ENCODE measurements at regions not wholly inside any gene's neighbourhood (a gene's known extent, or its start where the extent isn't known, plus 50 kb on each side); places are given as distances from the start of the nearest gene placed in this dataset.

DNA sequence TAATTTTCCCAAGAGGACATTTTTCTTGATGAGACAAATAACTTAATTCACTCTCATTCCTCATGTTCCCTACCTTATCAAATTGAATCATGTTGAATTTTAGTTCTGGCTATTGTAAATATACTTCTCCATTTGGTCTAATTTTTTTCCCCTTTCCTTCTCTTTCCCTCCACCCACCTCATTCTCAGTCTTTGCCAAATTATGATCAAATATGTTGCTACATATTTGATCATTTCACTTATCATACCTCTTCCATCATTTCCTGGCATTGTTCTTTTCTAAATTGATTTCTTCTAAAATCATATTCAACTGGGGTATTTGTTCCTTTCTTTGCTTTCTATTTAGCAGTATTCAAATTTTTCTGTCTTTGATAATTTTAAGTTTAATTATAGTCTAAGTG, 52.3 kb downstream of the HDGFL1 start:
- Mint-ChIP-seq H3K4me1 (no peaks in the 10 kb centered on the region), H3K27me3 (no peaks in the 10 kb centered on the region), H3K36me3 (no peaks in the 10 kb centered on the region), H3K9me3 (peaks cover 5 to 14% (median 6%) of the 10 kb centered on the region in 3 donors), H3K4me3 (no peak overlapping the region), H3K27ac (no peak overlapping the region)

DNA sequence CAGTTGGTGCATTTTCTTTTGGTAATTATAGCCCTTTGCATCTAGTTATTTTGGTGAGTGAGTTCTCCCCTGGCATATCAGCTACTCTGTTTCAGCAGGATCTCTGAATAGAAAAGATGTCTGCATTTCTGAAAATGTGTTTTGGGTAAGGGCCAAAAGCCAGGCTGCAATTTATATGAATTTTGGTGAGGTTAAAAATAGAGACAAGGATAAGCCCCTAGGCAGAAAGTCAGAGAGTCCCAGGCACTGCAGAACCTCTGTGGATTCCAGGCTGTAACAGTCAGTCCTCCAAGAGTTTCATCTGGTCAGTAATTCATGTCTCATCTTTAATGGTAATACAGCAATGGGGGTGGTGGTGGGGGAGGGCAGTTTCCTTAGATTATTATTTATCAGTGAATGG, 53.0 kb downstream of the HDGFL1 start:
- Mint-ChIP-seq H3K4me3 (no peak overlapping the region), H3K27me3 (no peaks in the 10 kb centered on the region)

DNA sequence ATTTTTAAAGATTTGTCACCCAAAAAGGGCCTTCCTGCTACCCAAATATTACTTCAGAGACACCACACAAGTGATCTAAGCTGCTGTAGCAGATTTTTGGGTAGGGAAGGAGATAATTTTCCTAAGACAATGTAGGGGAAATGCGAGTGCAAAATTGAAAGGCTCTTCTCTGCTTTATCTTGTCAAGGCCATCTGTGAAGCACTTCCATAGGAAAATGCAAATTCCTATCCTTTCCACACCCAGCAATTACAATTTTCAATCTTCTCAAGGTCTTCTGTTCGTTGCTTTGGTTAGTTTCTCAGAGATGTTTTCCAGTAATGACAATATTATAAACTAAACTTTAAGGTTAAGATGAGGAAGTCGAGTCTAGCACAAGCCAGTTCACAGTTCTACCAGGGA, 53.4 kb downstream of the HDGFL1 start:
- peaks cover 5 to 18% (median 6%) of the 10 kb centered on the region in 3 donors for H3K9me3 Mint-ChIP-seq
- H3K4me1 Mint-ChIP-seq: no peaks in the 10 kb centered on the region
- no peak overlapping the region for H3K4me3 Mint-ChIP-seq
- no peak overlapping the region for H3K27ac Mint-ChIP-seq
- no peaks in the 10 kb centered on the region for H3K27me3 Mint-ChIP-seq
- no peaks in the 10 kb centered on the region for H3K36me3 Mint-ChIP-seq

More for the DNA sequence above, 53.0 kb downstream of the HDGFL1 start:
- Mint-ChIP-seq H3K4me1 (no peaks in the 10 kb centered on the region), H3K9me3 (peaks cover 5 to 18% (median 6%) of the 10 kb centered on the region in 3 donors), H3K36me3 (no peaks in the 10 kb centered on the region), H3K27ac (no peak overlapping the region)

DNA sequence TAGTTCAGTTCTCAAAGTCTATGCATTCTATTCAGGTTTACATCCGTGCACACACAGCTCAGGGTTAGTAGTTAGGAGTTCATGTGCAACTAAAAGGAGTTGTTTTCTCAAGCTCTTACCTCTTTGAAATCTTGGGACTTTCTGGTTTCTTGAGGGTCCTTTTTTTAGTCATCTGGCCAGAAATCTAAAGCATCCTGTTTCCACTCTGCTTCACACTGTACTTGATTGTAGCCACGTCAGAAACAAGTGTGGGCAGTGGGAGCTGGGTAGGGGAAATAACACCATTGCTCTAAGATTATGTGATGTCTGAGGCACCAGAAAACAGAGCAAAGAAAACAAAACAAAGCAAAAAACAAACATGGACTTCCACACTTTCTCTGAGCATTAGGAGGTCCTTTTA, 58.3 kb downstream of the HDGFL1 start:
- no peaks in the 10 kb centered on the region for H3K4me1 Mint-ChIP-seq
- H3K9me3 Mint-ChIP-seq: peaks cover 5 to 15% (median 8%) of the 10 kb centered on the region in 3 donors
- no peak overlapping the region for H3K27ac Mint-ChIP-seq
- H3K36me3 Mint-ChIP-seq: no peaks in the 10 kb centered on the region
- no peaks in the 10 kb centered on the region for H3K27me3 Mint-ChIP-seq
- no peak overlapping the region for H3K4me3 Mint-ChIP-seq

DNA sequence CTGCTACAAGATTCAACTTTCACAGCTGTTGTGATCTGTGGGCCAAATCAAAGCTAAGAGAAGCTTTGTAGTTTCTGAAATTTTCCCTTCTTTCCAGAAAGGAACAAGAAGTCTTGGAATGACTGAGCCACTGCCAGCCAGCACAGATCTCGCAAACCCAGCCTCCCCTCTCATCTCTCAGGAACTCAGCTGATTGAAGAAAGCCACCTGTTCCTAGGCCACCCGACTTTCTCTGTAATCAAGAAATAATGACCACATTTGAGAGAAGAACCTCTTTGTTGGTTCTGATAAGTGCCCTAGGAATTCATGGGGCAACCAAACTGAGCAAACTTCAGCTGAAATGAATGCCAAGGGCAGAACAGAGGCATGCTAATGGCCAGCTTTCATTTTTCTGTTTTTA, 61.7 kb downstream of the HDGFL1 start:
- Mint-ChIP-seq H3K4me3 (no peak overlapping the region), H3K9me3 (peaks cover 6 to 10% (median 8%) of the 10 kb centered on the region in 3 donors), H3K36me3 (no peaks in the 10 kb centered on the region), H3K27me3 (no peaks in the 10 kb centered on the region), H3K4me1 (no peaks in the 10 kb centered on the region), H3K27ac (no peak overlapping the region)

DNA sequence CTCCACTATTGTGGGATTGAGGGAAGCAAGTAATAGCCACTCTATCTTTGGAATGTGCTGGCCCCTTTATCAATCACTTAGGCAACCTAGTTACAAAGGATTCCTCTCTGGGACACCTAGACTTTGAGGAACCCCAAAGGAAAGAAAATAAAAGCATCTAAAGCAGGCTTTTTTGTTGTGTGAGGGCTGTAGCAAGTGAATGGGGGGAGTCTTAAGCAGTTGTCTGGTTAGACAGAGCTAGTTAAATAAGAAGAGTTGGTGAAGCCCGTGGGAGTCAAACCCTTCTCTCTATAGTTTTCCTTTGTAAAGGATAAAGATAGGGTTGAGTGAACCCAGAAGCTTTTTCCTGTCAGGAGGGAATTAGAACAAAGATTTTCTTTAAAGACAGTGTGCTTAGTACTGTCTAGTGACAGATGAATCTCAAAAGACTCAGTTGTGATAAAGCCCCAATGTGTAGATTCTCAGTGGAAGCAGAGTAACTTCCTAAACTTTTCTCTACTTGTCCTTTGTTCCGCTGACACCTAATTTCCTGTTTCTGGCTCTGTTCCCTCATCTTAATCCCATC, 63.3 kb downstream of the HDGFL1 start:
- H3K4me1 Mint-ChIP-seq: no peaks in the 10 kb centered on the region
- H3K36me3 Mint-ChIP-seq: no peaks in the 10 kb centered on the region
- peaks cover 4 to 5% (median 5%) of the 10 kb centered on the region in 3 donors for H3K9me3 Mint-ChIP-seq
- no peak overlapping the region for H3K27ac Mint-ChIP-seq
- H3K4me3 Mint-ChIP-seq: no peak overlapping the region
- no peaks in the 10 kb centered on the region for H3K27me3 Mint-ChIP-seq

DNA sequence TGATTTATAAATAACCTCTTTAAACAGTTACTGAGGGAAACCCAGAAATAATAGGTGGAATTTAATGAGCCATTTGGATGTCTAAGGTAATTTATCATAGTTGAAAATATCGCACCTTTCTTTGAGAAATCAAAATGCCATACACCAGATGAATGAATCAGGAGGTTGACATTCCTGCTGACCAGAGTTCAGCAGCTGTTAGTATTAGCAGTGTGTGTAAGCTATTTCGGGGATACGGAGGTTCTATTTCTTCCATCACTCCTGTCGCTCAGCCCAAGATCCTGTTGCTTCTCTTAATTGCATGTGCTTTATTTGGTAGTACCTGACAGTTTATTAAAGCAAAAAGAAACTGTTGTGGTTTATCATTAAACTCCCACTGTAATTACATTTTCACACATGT, 67.1 kb downstream of the HDGFL1 start:
- Mint-ChIP-seq H3K36me3 (no peaks in the 10 kb centered on the region), H3K4me3 (no peak overlapping the region), H3K9me3 (peaks cover 0 to 4% (median 0%) of the 10 kb centered on the region in 3 donors), H3K27ac (no peak overlapping the region), H3K27me3 (no peaks in the 10 kb centered on the region), H3K4me1 (no peaks in the 10 kb centered on the region)

DNA sequence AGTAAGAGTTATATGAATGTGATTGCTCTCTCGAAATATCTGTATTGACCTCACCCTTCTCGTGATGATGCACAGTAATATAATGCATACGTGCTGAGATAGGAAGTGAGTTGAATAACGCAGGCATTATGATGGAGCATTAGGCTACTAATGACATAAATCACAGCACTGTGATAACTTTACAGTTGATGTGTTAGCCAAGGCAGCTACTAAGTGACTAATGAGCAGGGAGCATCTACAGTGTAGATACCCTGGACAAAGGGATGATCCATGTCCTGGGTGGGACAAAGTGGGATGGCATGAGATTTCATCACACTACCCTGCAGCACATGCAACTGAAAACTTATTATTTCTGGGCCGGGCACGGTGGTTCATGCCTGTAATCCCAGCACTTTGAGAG, 68.4 kb downstream of the HDGFL1 start:
- Mint-ChIP-seq H3K4me1 (no peaks in the 10 kb centered on the region), H3K27ac (no peak overlapping the region), H3K9me3 (peaks cover 0 to 4% (median 1%) of the 10 kb centered on the region in 3 donors), H3K4me3 (no peak overlapping the region), H3K36me3 (no peaks in the 10 kb centered on the region), H3K27me3 (no peaks in the 10 kb centered on the region)

DNA sequence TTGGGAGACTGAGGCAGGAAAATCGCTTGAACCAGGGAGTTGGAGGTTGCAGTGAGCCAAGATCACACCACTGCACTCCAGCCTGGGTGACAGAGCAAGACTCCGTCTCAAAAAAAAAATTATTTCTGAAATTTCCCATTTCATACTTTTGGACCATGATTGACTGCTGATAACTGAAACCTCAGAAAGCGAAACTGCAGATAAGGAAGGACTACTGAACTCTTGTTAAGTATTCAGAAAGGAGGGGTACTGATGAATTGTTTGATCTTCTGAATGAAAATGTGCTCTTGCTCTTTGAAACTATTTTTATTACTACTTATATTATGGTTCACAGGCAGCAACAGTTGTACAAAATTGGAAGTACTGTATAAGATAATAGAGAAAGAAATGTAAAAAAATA, 69.0 kb downstream of the HDGFL1 start:
- H3K27me3 Mint-ChIP-seq: no peaks in the 10 kb centered on the region
- no peak overlapping the region for H3K27ac Mint-ChIP-seq
- H3K4me1 Mint-ChIP-seq: no peaks in the 10 kb centered on the region
- no peaks in the 10 kb centered on the region for H3K36me3 Mint-ChIP-seq
- peaks cover 0 to 4% (median 3%) of the 10 kb centered on the region in 3 donors for H3K9me3 Mint-ChIP-seq
- no peak overlapping the region for H3K4me3 Mint-ChIP-seq

DNA sequence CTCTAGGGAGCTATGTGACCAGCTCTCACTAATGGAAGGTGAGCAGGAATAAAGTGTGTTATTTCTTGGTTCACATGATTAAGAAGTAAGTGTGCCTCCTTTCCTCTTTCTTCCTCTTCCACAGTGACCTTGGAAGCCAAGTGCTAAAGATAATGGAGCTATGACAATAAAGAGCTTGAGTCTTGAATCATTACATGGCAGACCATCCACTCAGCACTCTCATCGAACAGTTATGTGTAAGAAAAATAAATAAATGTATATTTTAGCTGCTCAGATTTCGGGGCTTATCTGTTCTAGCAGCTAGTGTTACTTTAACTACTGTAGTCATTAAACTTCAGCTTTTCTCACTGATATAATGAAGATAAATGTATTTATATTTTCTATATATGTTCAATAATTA, 72.9 kb downstream of the HDGFL1 start:
- Mint-ChIP-seq H3K9me3 (peaks cover 0 to 9% (median 7%) of the 10 kb centered on the region in 3 donors), H3K36me3 (no peaks in the 10 kb centered on the region), H3K4me1 (no peaks in the 10 kb centered on the region), H3K4me3 (no peak overlapping the region), H3K27ac (no peak overlapping the region), H3K27me3 (no peaks in the 10 kb centered on the region)

DNA sequence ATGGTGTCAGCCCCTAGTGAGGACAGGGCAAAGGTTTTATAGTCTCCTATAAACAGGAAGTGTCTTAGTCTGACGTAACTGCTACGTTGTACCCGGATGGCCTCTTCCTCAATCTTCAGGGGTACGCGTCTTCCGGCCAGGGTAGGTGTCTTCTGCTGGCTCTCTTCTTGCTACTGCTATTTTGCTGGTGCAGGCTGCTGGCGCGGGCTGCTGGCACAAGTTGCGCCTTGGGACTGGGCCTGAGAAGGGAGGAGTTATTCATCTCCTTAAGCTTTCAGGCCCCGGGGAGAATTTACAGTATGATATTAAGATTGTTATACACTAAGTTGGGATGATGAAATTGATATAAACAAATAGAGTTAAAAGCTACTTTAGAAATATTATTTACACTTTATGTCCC, 74.4 kb downstream of the HDGFL1 start:
- Mint-ChIP-seq H3K27me3 (no peaks in the 10 kb centered on the region), H3K4me3 (no peak overlapping the region), H3K36me3 (no peaks in the 10 kb centered on the region), H3K9me3 (peaks cover 0 to 9% (median 7%) of the 10 kb centered on the region in 3 donors), H3K4me1 (no peaks in the 10 kb centered on the region), H3K27ac (no peak overlapping the region)

DNA sequence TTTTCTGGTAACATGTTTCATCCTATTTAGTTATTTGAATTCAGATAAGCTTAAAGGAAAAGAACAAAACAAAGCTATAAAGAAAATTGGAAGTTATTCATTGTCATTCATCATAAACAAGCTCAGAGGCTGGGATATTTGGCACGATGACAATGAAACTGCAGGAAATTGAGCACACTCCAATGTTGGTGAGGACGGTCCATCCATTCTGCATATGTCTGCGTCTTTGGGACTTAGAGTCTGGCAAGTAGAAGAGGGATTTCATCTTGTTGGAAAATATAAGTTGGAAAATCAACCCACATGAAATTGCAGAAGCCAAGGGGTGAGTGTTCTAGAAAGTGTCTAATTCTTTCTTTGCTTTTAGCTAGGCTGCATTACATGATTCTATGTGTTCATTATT, 78.4 kb downstream of the HDGFL1 start:
- no peaks in the 10 kb centered on the region for H3K36me3 Mint-ChIP-seq
- H3K4me3 Mint-ChIP-seq: no peak overlapping the region
- peaks cover 0 to 7% (median 7%) of the 10 kb centered on the region in 3 donors for H3K9me3 Mint-ChIP-seq
- H3K27me3 Mint-ChIP-seq: no peaks in the 10 kb centered on the region
- H3K27ac Mint-ChIP-seq: no peak overlapping the region
- H3K4me1 Mint-ChIP-seq: no peaks in the 10 kb centered on the region

DNA sequence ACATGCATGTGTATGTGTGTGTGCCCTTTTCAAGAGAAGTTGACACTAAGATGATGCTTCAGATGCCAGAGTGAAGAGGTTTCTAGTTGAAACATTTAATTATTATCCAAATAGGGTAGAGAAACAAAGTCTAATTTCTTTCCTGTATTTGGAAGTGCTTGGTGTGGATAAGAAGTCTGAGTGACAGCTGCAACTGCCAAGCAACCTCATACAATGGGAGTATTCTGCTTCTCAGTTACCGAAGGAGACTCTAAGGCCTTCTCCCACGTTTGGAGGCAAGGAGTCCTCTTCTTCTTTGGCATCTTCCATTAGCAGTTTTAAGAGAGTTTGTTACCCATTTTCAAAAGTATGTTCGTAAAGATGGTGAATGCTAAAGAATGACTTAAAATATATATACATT, 82.4 kb downstream of the HDGFL1 start:
- no peaks in the 10 kb centered on the region for H3K36me3 Mint-ChIP-seq

DNA sequence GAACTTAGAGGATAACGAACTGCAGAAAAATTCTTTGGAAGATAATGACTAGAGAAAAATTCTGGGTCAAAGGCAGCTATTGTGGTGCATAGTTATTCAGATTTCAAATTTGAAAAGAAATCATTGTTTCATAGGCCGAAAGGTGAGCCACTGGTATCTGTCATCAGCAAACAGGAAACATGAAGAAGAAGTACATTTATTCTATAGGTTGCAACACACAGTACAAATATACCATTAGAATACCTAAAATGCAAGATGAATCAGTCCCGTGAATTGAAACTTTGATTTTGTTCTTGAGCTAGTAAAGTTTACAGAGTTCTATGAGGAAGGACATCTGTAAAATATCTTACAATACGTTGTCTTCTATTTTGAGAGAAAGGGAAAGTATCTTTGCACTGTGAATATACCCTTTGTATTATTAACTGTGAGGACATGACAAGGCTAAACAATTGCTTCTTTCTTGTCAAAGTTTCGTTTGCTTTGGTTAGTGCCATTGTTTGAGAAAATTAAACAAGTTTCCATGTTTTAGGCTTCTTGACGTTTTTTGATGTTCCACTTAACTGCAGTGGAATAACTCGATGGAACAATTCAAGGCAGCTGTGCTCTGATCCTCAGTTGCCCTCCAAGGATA, 84.7 kb downstream of the HDGFL1 start:
- peaks cover 0 to 2% (median 0%) of the 10 kb centered on the region in 3 donors for H3K4me1 Mint-ChIP-seq
- H3K9me3 Mint-ChIP-seq: peaks cover 0 to 2% (median 2%) of the 10 kb centered on the region in 3 donors
- H3K27ac Mint-ChIP-seq: no peak overlapping the region
- H3K36me3 Mint-ChIP-seq: no peaks in the 10 kb centered on the region
- H3K4me3 Mint-ChIP-seq: no peak overlapping the region
- no peaks in the 10 kb centered on the region for H3K27me3 Mint-ChIP-seq

More for the DNA sequence above, 82.4 kb downstream of the HDGFL1 start:
- Mint-ChIP-seq H3K4me1 (peaks cover 0 to 2% (median 0%) of the 10 kb centered on the region in 3 donors), H3K9me3 (peaks cover 0 to 2% (median 0%) of the 10 kb centered on the region in 3 donors), H3K4me3 (no peak overlapping the region), H3K27ac (no peak overlapping the region), H3K27me3 (no peaks in the 10 kb centered on the region)

DNA sequence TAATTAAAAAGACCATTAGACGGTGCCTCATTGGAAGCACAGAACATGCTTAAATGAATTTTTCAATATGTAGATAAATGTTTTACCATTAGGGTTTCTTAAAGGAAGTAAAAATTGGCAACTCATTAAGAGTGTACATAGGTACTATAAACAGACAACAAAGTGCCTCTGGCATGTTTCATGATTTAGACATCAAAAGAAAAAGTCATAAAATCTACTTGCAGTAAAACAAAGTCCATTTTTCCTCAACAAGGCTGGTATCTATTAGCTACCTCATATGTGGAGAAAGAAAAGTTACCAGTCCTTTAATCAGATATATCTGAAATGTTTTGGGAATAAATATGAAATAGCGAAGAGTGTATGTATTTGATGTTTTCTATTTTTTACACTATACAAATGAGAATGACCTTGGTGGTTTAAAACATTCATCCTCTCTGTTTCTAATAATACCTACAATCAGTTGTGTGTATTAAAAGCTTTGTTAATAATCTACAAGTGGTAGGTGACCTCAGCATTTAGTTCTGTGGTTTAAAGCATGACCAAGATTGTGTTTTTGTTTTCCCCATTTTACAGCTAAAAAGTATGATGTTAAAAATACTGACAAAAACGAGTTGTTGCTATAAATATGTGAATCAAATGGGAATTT, 87.5 kb downstream of the HDGFL1 start:
- Mint-ChIP-seq H3K36me3 (no peaks in the 10 kb centered on the region), H3K4me3 (no peak overlapping the region), H3K27ac (no peak overlapping the region), H3K9me3 (peaks cover 2 to 8% (median 2%) of the 10 kb centered on the region in 3 donors), H3K4me1 (peaks cover 0 to 2% (median 0%) of the 10 kb centered on the region in 3 donors), H3K27me3 (no peaks in the 10 kb centered on the region)
